ENCODE measurements at regions not wholly inside any gene's neighbourhood (a gene's known extent, or its start where the extent isn't known, plus 50 kb on each side); places are given as distances from the start of the nearest gene placed in this dataset.

GRCh38 chr5:124576848-124577409 lies 169.5 kb downstream of the ZNF608 start:
- ATAC-seq, result peak; percentile 25

DNA sequence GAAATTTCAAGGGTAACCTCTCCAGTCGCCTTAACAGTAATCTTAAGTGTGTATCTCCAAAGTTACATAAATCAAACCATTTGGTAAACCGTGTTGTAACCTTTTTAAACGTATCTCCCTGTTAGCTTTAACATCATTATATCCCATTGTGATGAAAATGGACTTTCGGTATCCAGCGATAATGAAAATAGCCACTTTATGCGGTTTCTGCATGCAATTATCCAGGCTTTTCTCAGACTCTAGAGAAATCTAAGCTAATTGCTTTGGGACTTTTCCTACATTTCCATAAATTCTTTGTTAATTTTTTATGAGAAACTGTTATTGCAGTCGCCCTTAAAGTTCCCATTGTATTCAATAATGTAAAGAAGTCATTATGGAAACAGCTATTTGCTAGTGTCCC lies 170.7 kb downstream of the ZNF608 start:
- DNase-seq (no peak), ATAC-seq (no peak)
- TF ChIP-seq, protein P1, sequence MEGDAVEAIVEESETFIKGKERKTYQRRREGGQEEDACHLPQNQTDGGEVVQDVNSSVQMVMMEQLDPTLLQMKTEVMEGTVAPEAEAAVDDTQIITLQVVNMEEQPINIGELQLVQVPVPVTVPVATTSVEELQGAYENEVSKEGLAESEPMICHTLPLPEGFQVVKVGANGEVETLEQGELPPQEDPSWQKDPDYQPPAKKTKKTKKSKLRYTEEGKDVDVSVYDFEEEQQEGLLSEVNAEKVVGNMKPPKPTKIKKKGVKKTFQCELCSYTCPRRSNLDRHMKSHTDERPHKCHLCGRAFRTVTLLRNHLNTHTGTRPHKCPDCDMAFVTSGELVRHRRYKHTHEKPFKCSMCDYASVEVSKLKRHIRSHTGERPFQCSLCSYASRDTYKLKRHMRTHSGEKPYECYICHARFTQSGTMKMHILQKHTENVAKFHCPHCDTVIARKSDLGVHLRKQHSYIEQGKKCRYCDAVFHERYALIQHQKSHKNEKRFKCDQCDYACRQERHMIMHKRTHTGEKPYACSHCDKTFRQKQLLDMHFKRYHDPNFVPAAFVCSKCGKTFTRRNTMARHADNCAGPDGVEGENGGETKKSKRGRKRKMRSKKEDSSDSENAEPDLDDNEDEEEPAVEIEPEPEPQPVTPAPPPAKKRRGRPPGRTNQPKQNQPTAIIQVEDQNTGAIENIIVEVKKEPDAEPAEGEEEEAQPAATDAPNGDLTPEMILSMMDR (IDR thresholded peaks at IDR 0.05), result no peak
- H3K36me3 ChIP-seq (ENCODE audit: low read depth), result no peaks in the 10 kb centered on the region
- no peaks in the 10 kb centered on the region for H3K9me3 ChIP-seq
- no peaks in the 10 kb centered on the region for H3K4me1 ChIP-seq (ENCODE audit: low read depth)
- intact Hi-C loops (cut with DNase I, micrococcal nuclease), result no loop called here
- no peak overlapping the region for H3K4me3 ChIP-seq

More at GRCh38 chr5:124576848-124577409, 169.5 kb downstream of the ZNF608 start:
- intact Hi-C loops (cut with DNase I, micrococcal nuclease), result no loop called here
- H3K4me1 ChIP-seq (ENCODE audit: low read depth), result no peaks in the 10 kb centered on the region
- H3K36me3 ChIP-seq (ENCODE audit: low read depth), result no peaks in the 10 kb centered on the region
- DNase-seq, result no peak
- TF ChIP-seq, protein P1 (IDR thresholded peaks at IDR 0.05), result no peak
- no peaks in the 10 kb centered on the region for H3K9me3 ChIP-seq
- H3K4me3 ChIP-seq, result no peak overlapping the region

- TF ChIP-seq, protein P1 (IDR thresholded peaks at IDR 0.05), result no peak
- ATAC-seq, result no peak
- H3K36me3 ChIP-seq (ENCODE audit: low read depth), result no peaks in the 10 kb centered on the region
- intact Hi-C loops (cut with DNase I, micrococcal nuclease), result no loop called here
- H3K9me3 ChIP-seq, result no peaks in the 10 kb centered on the region
- no peak for DNase-seq
- no peak overlapping the region for H3K4me3 ChIP-seq
- H3K4me1 ChIP-seq (ENCODE audit: low read depth), result no peaks in the 10 kb centered on the region
Observed at GRCh38 chr5:124574521-124575436, 171.7 kb downstream of the ZNF608 start.

DNA sequence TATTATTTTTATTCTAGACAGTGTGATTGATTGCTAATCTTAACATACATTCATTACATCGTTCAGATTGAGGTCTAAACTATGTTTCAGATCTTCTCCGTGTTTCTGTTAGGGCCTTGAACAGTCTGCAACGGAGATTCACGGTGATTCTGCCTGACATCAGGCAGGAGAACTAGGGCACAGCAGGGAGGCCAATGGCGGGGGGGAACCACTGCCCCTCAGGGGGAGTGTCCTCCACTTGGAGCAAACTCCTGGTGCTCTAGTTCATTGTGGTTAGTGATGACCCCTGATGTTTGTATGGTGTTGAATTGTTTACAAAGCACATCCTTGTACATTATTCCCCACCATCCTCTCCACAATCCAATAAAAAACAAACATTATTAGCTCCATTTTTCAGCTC lies 173.5 kb downstream of the ZNF608 start:
- no peaks in the 10 kb centered on the region for H3K9me3 ChIP-seq
- no peak overlapping the region for H3K4me3 ChIP-seq
- ATAC-seq (no peak), DNase-seq (no peak)
- intact Hi-C loops (cut with DNase I, micrococcal nuclease), result no loop called here
- H3K4me1 ChIP-seq (ENCODE audit: low read depth), result no peaks in the 10 kb centered on the region
- H3K36me3 ChIP-seq (ENCODE audit: low read depth), result no peaks in the 10 kb centered on the region
- TF ChIP-seq, protein P1 (IDR thresholded peaks at IDR 0.05), result no peak

- DNase-seq (no peak), ATAC-seq (no peak)
- no peaks in the 10 kb centered on the region for H3K36me3 ChIP-seq (ENCODE audit: low read depth)
- H3K9me3 ChIP-seq, result no peaks in the 10 kb centered on the region
- TF ChIP-seq, protein P1 (IDR thresholded peaks at IDR 0.05), result no peak
- no peak overlapping the region for H3K4me3 ChIP-seq
- no peaks in the 10 kb centered on the region for H3K4me1 ChIP-seq (ENCODE audit: low read depth)
- intact Hi-C loops (cut with DNase I, micrococcal nuclease), result no loop called here
Observed at GRCh38 chr5:124570285-124571035, 176.0 kb downstream of the ZNF608 start.

Data from mucosa of descending colon (tissue), 3 donors.